Stimulated activated CD4-positive, alpha-beta T cell treated with anti-CD3 and anti-CD28 coated beads, Interleukin-4, amount 100 ng/mL, for 1 hour (primary cell): ENCODE measurements at regions not wholly inside any gene's neighbourhood (a gene's known extent, or its start where the extent isn't known, plus 50 kb on each side); places are given as distances from the start of the nearest gene placed in this dataset.

Experiments
- DNase-seq: peaks from one replicate; pipeline ENCODE4 v3.0.0-alpha.2; 2020

DNA sequence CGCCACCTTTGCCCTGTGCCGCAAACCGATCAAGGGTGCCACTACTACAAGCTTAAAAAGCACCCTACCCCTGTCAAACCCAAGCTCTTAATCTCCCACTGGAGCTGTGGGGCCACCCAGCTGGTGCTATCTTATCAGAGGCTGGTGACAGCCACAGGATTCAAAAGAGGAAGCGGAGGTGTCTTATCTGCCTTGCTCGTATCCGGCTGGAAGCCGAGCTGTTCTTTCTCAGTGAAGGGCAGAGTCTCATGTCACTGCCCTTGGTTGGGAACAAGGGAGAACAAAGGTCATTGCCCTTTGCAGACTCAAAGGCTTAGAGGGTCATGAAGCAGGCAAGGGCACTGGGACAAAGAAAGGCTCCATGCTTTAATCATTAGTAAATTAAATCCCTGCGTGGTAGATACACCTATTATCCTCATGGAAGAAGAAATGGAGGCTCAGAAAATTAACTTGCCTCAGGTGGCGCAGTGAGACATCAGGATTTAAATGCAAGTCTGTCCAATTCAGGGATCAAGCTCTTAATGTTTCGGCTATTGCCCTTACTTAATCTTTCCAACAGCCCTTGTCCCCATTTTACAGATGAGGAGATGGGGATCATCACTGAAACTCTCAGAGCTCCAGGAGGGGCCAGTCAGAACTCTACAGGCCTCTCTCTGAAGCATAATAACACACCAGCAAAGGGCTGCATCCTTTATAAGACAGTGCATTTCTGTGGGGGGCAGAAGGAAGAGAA is 360.0 kb upstream of the PROK2 start:
- DNase-seq = no peak

- no peak for DNase-seq
Measured at GRCh38 chr3:72143966-72144717, 359.2 kb upstream of the PROK2 start.

GRCh38 chr3:72143322-72143721 is 358.4 kb upstream of the PROK2 start:
- no peak for DNase-seq

GRCh38 chr3:72142028-72142427 is 357.1 kb upstream of the PROK2 start:
- DNase-seq = no peak

DNA sequence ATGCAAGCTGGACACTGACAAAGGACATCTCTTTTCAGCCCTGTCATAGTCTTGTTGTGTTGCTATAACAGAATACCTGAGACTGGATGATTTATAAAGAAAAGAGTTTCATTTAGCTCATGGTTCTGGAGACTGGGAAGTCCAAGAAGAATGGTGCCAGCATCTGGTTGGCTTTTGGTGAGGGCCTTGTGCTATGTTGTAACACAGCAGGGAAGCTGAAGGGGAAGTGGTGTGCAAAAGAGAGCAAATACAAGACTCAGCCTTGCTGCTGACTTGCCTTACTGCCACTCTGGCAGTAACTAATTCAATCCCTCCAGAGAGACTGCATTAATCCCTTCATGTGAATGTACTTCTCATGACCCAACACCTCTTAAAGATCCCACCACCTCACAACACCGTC is 356.3 kb upstream of the PROK2 start:
- no peak for DNase-seq

DNA sequence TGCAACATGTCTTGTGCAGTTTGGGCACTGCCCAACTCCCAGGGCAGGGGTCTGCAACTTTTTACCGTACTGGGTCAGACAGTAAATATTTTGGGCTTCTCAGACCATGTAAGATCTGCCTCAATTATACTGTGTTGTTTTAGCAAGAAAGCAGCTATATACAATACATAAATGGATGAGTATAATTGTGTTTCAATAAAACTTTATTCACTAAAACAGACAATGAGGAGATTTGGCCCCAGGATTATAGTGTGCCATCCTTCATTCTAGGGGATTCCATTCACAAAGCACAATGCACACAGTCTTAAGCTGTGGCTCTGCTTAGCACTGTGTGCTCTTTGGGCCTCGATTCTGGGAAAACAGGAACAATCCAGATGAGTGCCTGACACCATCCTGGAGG is 354.4 kb upstream of the PROK2 start:
- no peak for DNase-seq

DNA sequence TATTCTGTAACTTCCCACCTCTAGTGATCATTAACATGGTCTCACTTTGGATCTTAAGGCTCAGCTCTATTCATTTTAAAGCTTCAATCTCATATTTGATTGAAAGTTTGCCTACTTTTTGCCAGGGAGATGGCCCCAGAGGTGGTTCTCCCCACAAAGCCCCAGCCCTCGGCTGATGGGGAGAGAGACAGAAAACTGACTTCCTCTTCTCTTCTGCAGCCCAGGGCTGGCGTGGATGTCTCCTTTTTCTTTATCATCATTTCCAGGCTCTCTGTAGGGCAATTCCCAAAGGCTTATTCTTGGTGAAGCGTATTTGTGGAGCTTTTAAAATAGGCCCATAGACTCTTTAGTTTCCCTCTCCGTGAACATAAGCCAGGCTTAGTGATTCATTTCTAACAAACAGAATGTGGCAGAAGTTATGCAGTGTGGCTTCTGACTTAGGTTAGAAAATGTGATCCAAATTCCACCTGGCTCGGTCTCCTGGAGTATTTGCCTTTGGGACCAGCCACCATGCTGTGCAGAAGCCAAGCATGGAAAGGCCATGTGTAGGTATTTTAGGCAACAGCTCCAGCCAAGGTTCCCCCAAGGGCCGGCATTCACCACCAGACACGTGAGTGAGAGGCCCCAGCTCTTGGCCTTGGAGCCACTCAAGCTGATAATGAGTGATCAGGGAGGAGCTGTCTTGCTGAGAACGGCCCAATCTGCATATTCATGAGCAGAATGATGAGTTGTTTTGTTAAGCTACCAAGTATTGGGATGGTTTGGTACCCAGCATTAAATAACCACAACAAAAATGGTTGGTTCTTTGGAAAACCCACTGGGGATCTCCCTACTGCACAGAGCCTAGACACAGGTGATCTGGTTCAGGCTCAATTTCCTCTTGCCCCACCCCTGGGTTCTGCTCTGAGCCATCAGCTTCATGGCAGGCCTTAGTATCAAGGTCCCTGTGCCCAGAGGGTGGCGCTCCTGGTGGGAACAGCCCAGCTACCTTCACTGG is 353.2 kb upstream of the PROK2 start:
- peak; percentile 37 for DNase-seq

GRCh38 chr3:72135636-72136035 is 350.7 kb upstream of the PROK2 start:
- no peak for DNase-seq

DNA sequence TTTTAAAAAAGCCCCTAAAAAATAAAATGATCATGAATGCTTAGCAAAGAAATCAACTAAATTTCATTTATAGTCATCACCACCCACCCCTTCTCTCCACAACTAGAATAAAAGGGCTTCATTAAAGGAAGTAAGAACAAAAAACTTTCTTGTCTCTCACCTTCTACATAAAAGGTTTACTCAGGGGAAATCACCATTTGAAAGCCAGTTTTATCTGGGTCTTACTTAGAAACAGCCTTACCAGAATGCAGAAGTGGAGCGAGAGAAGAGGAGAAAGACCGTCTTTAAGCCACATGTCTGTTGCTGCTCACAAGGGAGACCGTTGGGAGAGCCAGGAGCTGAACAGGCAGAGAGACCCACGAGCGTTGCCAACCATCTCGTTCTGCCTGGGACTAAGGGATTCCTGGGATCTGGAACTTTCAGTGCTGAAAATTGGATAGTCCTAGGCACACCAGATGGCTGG is 350.1 kb upstream of the PROK2 start:
- peak; percentile 4 for DNase-seq

DNA sequence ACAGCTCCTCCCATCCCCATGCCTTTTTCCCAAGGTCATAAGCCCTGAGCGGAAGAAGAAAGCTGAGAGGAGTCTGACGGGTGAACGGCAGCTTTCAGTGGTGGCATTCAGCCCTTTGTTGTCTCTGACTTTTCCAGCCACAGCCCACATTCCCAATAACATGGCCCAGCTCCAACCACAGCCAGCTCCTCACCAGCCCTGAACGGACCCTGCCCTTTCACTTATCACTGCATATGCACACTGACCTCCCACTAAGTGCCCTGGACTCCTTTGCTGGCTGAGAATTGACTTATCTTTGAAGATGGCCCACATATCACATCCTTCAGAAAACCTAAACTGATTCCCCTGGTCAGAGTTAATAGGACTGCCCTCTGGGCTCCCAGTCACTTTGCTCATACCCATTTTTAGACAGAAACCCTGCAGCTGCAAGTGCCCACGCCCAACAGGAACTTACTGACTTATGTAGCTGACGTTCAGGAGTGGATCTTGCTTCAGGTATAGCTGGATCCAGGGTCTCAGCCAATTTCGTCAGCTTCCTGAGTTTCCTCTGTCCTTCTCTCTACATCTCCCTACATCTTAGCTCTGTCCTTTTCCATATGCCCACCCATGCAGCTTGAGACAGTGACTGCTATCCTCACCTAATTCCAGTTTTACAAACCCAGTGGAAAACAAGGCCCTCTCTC is 348.5 kb upstream of the PROK2 start:
- DNase-seq = no peak

DNA sequence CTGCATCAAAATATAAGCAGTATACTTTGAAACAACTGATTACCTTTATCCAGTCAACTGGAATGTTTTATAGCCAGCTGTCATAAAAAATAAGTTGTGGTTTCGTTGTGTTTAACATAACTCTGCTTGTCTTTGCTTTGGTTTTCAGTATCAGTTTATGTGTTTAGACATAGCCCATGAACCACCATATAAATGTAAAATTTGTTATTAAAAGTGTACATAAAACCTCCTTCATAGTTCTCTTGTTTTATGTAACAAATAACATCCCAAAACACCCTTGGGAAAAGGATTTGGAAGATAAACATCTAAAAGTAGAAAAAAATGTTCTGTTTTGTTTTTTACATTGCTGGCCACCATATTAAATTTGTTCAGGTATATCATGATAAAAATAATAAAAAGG is 347.0 kb upstream of the PROK2 start:
- DNase-seq = no peak

DNA sequence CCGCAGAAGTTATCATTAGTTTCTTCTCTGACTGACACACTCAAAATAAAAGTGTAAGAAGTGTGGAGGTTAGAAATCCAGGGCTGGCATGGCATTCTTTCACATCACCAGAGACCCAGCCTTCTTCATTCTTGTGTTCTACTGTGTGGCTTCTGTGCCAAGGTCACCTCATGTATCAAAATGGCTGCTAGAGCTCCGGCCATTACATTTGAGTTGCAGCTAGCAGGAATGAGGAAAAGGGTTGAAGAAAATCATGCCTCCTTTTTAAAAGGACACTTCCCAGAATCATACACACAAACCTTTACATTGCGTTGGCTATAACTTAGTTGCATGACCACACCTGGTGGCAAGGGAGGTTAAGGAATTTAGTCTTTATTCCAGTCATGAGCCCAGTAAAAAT is 345.6 kb upstream of the PROK2 start:
- DNase-seq = no peak

GRCh38 chr3:72129501-72130094 is 344.6 kb upstream of the PROK2 start:
- no peak for DNase-seq

- DNase-seq = no peak
Measured at GRCh38 chr3:72128921-72129320, 344.0 kb upstream of the PROK2 start.

- DNase-seq = no peak
Measured at GRCh38 chr3:72127844-72128243, 342.9 kb upstream of the PROK2 start.

GRCh38 chr3:72127224-72127612 is 342.3 kb upstream of the PROK2 start:
- DNase-seq = no peak

DNA sequence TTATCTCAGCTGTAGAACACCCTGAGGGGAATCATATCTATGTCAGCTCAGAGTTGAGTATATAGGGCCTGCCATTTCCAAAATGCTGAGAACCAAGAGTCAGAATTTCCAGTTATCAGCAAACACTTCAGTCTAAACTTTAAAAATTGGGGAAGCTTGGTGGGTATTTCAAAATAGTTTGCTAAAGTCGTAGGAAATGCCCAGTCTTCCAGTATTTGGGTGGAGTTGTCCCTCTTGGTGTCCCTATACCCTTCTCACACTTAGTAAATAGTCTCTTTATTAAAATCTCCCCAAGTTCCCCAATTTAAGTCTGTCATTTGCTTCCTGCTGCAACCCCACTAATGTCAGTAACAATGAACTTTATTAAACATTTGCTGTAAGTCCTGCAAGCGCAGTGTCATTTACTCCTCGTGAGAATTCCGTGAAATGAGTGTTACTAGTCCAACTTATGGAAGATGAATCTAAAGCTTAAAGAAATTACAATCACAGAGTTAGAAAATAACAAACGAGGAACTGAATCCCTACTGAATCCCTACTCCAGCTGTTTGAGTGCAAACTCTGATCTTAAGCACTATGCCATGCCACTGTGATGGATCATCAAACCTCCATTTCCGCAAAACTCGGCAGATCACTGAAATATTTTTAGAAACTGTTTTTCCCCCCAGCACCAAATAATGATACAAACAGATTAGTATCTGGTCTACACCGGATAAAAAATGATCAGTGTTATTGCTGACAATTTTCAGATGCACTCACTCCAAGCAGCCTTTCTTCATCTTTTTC is 341.7 kb upstream of the PROK2 start:
- no peak for DNase-seq

GRCh38 chr3:72123908-72124441 is 339.0 kb upstream of the PROK2 start:
- DNase-seq = no peak

DNA sequence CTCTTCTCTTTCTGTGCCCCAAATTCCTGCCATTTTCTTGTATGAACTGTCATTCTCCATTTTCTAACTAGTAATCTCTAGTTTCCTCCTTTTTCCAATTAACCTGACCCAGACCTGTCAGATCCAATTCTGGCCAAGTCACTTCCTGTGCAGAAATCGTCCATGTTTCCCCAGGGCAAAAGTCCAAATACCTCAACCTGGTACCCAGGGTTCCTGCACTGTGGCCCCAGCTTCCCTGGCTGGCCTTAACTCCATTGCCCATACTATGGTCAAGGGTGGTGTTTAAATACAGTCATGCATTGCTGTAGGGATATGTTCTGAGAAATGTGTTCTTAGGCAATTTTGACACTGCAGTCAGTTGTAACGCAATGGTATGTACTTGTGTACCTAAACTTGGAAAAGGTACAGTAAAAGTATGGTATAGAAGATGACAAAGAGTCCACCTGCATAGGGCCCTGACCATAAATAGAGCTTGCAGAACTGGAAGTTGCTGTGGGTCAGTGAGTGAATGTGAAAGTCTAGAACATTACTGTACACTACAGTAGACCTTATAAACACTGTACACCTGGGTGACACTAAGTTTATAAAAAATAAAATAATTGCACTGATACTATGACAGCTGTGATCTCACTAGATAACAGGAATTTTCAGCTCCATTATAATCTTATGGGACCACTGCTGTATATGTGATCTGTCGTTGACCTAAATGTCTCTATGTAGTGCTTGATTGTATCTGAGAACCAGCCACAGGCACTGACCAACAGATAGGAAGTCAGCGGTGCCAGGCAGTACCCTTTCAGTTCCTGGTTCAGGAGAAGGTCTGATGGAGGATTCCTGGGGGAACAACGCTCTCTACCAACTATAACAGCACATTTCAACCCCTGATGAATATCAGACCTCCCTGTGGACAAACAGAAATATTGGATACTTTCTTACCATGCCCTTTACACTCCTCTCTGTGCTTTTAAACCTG is 336.1 kb upstream of the PROK2 start:
- DNase-seq = no peak

GRCh38 chr3:72120039-72120438 is 335.1 kb upstream of the PROK2 start:
- DNase-seq = no peak
